Endothelial cell of umbilical vein (primary cell): ENCODE measurements at regions not wholly inside any gene's neighbourhood (a gene's known extent, or its start where the extent isn't known, plus 50 kb on each side); places are given as distances from the start of the nearest gene placed in this dataset.

ENCODE experiments used
- BruUV-seq: library from RNA; stranded (reverse); fragments of 400-500 nt; replicated peaks from 2 replicates; lab custom pipeline; 2021; lab: Mats Ljungman, UMichigan
- CTCF ChIA-PET: fragments of 300-600, 350-600 bp; sonication (Branson Sonifier 250); formaldehyde crosslinking; loops from one replicate; lab custom pipeline; 2021; ENCODE audit warnings: antibody characterized with exemption, inconsistent platforms; lab: Charles Lee
- POLR2A ChIA-PET: fragments of 300-600, 350-600 bp; sonication (Branson Sonifier 250); formaldehyde crosslinking; loops from one replicate; lab custom pipeline; 2021; ENCODE audit warnings: antibody characterized with exemption, inconsistent platforms; lab: Charles Lee
- DNase-seq: peaks from one replicate; pipeline ENCODE4 v3.0.0-alpha.2; 2011; ENCODE audit warnings: low read depth, low spot score
- FAIRE-seq: peaks from 2 replicates; lab custom pipeline; 2011; peaks lifted over from hg19 to GRCh38; lab: Jason Lieb, UNC
- H2AFZ ChIP-seq: 2 replicates; pipeline ENCODE4 v1.6.0; 2012; ENCODE audit warnings: low read depth, low read length, control low read depth, inconsistent platforms
- H3K27ac ChIP-seq: 2 replicates; pipeline ENCODE4 v1.5.1; 2011; ENCODE audit warnings: low read depth, mild to moderate bottlenecking, control low read depth, low read length, moderate library complexity; ENCODE audit not compliant: insufficient read depth
- H3K27me3 ChIP-seq, 2 experiments: 2 replicates each; pipeline versions ENCODE4 v1.6.0 to v1.6.1; 2011; ENCODE audit warnings: low read length in 2 of 2, mixed read lengths in 1 of 2; ENCODE audit not compliant: control insufficient read depth in 2 of 2, insufficient read depth in 2 of 2
- H3K36me3 ChIP-seq, 2 experiments: 2 replicates in 1 of 2; 3 replicates in 1 of 2; pipeline ENCODE4 v1.5.1; 2011; ENCODE audit warnings: low read length in 2 of 2, mild to moderate bottlenecking in 1 of 2, moderate library complexity in 1 of 2; ENCODE audit not compliant: control insufficient read depth in 2 of 2, insufficient read depth in 2 of 2; ENCODE audit errors: extremely low read depth in 1 of 2
- H3K4me1 ChIP-seq: 3 replicates; pipeline ENCODE4 v1.5.1; 2011; ENCODE audit warnings: mild to moderate bottlenecking, low read length; ENCODE audit not compliant: control insufficient read depth, insufficient read depth; ENCODE audit errors: extremely low read depth
- H3K4me2 ChIP-seq: 2 replicates; pipeline ENCODE4 v1.6.1; 2011; ENCODE audit warnings: low read length, control low read depth, mixed read lengths; ENCODE audit not compliant: insufficient read depth
- H3K4me3 ChIP-seq, 3 experiments: fragments of 200-600 bp in 1 of 3; sonication (generic), shearing (Covaris generic) in 1 of 3; replicated peaks in 1 of 3; 2 replicates each; pipeline ENCODE4 v1.5.1; 2011 to 2016; ENCODE audit warnings: control low read depth in 3 of 3, low read length in 3 of 3, mild to moderate bottlenecking in 2 of 3, inconsistent platforms in 1 of 3, low read depth in 1 of 3, moderate library complexity in 1 of 3; ENCODE audit not compliant: insufficient read depth in 1 of 3
- H3K79me2 ChIP-seq: 2 replicates; pipeline ENCODE4 v1.6.0; 2012; ENCODE audit warnings: low read length, inconsistent platforms; ENCODE audit not compliant: control insufficient read depth, insufficient read depth
- H3K9ac ChIP-seq: replicated peaks from 2 replicates; pipeline ENCODE3; 2011; ENCODE audit warnings: low read length, control low read depth; ENCODE audit not compliant: insufficient read depth; ENCODE audit errors: extremely low read depth
- H3K9me1 ChIP-seq: replicated peaks from 3 replicates; pipeline ENCODE4 v1.6.0; 2011; ENCODE audit warnings: mild to moderate bottlenecking, low read length; ENCODE audit not compliant: control insufficient read depth, insufficient read depth; ENCODE audit errors: extremely low read depth
- H3K9me3 ChIP-seq: replicated peaks from 2 replicates; pipeline ENCODE4 v1.5.1; 2012; ENCODE audit warnings: low read length, inconsistent platforms; ENCODE audit not compliant: control insufficient read depth, insufficient read depth
- H4K20me1 ChIP-seq: replicated peaks from 2 replicates; pipeline ENCODE3; 2011; ENCODE audit warnings: mild to moderate bottlenecking, low read length; ENCODE audit not compliant: control insufficient read depth, insufficient read depth; ENCODE audit errors: extremely low read depth
- CTCF ChIP-seq, 2 donors: IDR thresholded peaks; 1 replicate in 1 of 2; 2 replicates in 1 of 2; pipeline ENCODE4 v1.5.1; 2011; ENCODE audit warnings: low read length in 2 of 2, mild to moderate bottlenecking in 2 of 2, moderate library complexity in 2 of 2, control low read depth in 1 of 2, inconsistent platforms in 1 of 2, low read depth in 1 of 2; ENCODE audit not compliant: insufficient read depth in 1 of 2; ENCODE audit errors: extremely low read depth in 1 of 2
- EZH2 ChIP-seq: IDR thresholded peaks from 2 replicates; pipeline ENCODE4 v1.6.1; 2012; ENCODE audit warnings: borderline replicate concordance, low read depth, mild to moderate bottlenecking, moderate library complexity, low read length, inconsistent platforms; ENCODE audit not compliant: severe bottlenecking
- FOS ChIP-seq: IDR thresholded peaks from 2 replicates; pipeline ENCODE4 v1.6.1; 2011; ENCODE audit warnings: mild to moderate bottlenecking, low read length, moderate library complexity, borderline replicate concordance; ENCODE audit not compliant: insufficient read depth
- GATA2 ChIP-seq: IDR thresholded peaks from 2 replicates; pipeline ENCODE4 v1.7.0; 2011; ENCODE audit warnings: low read depth, mild to moderate bottlenecking, moderate library complexity, mixed read lengths, low read length; ENCODE audit not compliant: insufficient read length, insufficient read depth
- JUN ChIP-seq: IDR thresholded peaks from 2 replicates; pipeline ENCODE4 v1.6.1; 2011; ENCODE audit warnings: borderline replicate concordance, low read depth; ENCODE audit not compliant: insufficient read length, insufficient read depth
- MYC ChIP-seq: IDR thresholded peaks from one replicate; pipeline ENCODE4 v1.6.1; 2011; ENCODE audit warnings: mild to moderate bottlenecking, low read depth, low read length
- POLR2A ChIP-seq: IDR thresholded peaks from 2 replicates; pipeline ENCODE4 v1.6.1; 2012; ENCODE audit warnings: low read depth, mild to moderate bottlenecking, control low read depth, low read length
- POLR2AphosphoS5 ChIP-seq: IDR thresholded peaks from 2 replicates; pipeline ENCODE4 v1.6.1; 2012; ENCODE audit warnings: low read depth, mild to moderate bottlenecking, control low read depth, low read length, moderate library complexity; ENCODE audit not compliant: insufficient read depth
- dilution Hi-C: fragments of 300-500 bp; cut with MboI; formaldehyde crosslinking; loops from one replicate; pipeline ENCODE4 v1.15.0; 2019; ENCODE audit warnings: low sequenced_read_pairs; ENCODE audit not compliant: extremely low pct_ligation_motif_present
- intact Hi-C: fragments of 100-400 bp; cut with micrococcal nuclease; formaldehyde crosslinking; loops from one replicate; pipeline ENCODE4 v1.10.0; 2022
- TF ChIP-seq, protein P1 (sequence below): IDR thresholded peaks from 2 replicates; pipeline ENCODE4 v1.6.1; 2011; ENCODE audit not compliant: insufficient read depth, insufficient read length

- CTCF ChIA-PET = no interaction called here
- FAIRE-seq (no peak), DNase-seq (no peak)
These were observed 109.0 kb upstream of the SLC16A7 start for GRCh38 chr12:59486827-59487226.

GRCh38 chr12:59484575-59484974 is 111.3 kb upstream of the SLC16A7 start:
- intact Hi-C loops = no loop called here
- dilution Hi-C loops = no loop called here
- H3K79me2 ChIP-seq = no peaks in the 10 kb centered on the region
- no peaks in the 10 kb centered on the region for H3K9me3 ChIP-seq
- H3K27me3 ChIP-seq = no peaks in the 10 kb centered on the region
- CTCF ChIA-PET = interaction anchor here (1.2 kb wide), 1 partner anchor 8 kb away, joined by 3 read pairs; no protein-coding TSS in a partner anchor
- H3K4me3 ChIP-seq = no peak overlapping the region
- no peaks in the 10 kb centered on the region for H3K4me1 ChIP-seq
- DNase-seq (no peak), FAIRE-seq (no peak)
- H4K20me1 ChIP-seq = no peaks in the 10 kb centered on the region
- POLR2A ChIA-PET = no interaction called here
- H3K36me3 ChIP-seq = no peaks in the 10 kb centered on the region
- H3K9ac ChIP-seq = no peak overlapping the region
- H3K4me2 ChIP-seq = no peak overlapping the region
- H3K9me1 ChIP-seq = no peaks in the 10 kb centered on the region
- H3K27ac ChIP-seq = no peak overlapping the region
- no TSS peak for BruUV-seq
- no peak for TF ChIP-seq EZH2
- TF ChIP-seq, protein P1, sequence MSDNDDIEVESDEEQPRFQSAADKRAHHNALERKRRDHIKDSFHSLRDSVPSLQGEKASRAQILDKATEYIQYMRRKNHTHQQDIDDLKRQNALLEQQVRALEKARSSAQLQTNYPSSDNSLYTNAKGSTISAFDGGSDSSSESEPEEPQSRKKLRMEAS = no peak
- TF ChIP-seq MYC = no peak
- TF ChIP-seq FOS = no peak
- TF ChIP-seq POLR2AphosphoS5 = no peak
- TF ChIP-seq POLR2A = no peak
- TF ChIP-seq GATA2 = no peak
- no peak for TF ChIP-seq CTCF (IDR thresholded peaks at IDR 0.05; ENCODE audit: extremely low read depth in 1 of 2, insufficient read depth in 1 of 2, low read depth in 1 of 2, low read length in 2 of 2)
- TF ChIP-seq JUN = no peak
- no peak overlapping the region for H2AFZ ChIP-seq

More at GRCh38 chr12:59486827-59487226, 109.0 kb upstream of the SLC16A7 start:
- intact Hi-C loops = no loop called here
- no peak overlapping the region for H3K9ac ChIP-seq
- H3K9me3 ChIP-seq = no peaks in the 10 kb centered on the region
- no peak overlapping the region for H3K4me3 ChIP-seq
- H3K9me1 ChIP-seq = no peaks in the 10 kb centered on the region
- no peaks in the 10 kb centered on the region for H3K79me2 ChIP-seq
- H4K20me1 ChIP-seq = no peaks in the 10 kb centered on the region
- no peak overlapping the region for H3K27ac ChIP-seq
- no peaks in the 10 kb centered on the region for H3K4me1 ChIP-seq
- H3K4me2 ChIP-seq = no peak overlapping the region
- no peak overlapping the region for H2AFZ ChIP-seq
- H3K36me3 ChIP-seq = no peaks in the 10 kb centered on the region
- dilution Hi-C loops = no loop called here
- no TSS peak for BruUV-seq
- TF ChIP-seq FOS = no peak
- no peak for TF ChIP-seq POLR2AphosphoS5
- TF ChIP-seq CTCF (IDR thresholded peaks at IDR 0.05; ENCODE audit: extremely low read depth in 1 of 2, insufficient read depth in 1 of 2, low read depth in 1 of 2, low read length in 2 of 2) = no peak
- TF ChIP-seq MYC = no peak
- POLR2A ChIA-PET = no interaction called here
- H3K27me3 ChIP-seq = no peaks in the 10 kb centered on the region
